ENCODE measurements at regions not wholly inside any gene's neighbourhood (a gene's known extent, or its start where the extent isn't known, plus 50 kb on each side); places are given as distances from the start of the nearest gene placed in this dataset.

GRCh38 chr20:6298049-6298448, 175.2 kb upstream of the FERMT1 start:
- DNase-seq (ENCODE audit: low read depth, low spot score) (no peak), ATAC-seq (no peak)
- ChIA-PET CTCF (no interaction called here), POLR2A (no interaction called here), RAD21 (ENCODE audit: low non-redundant PET in 1 of 2, low total read pairs in 2 of 2, uncharacterized antibody in 2 of 2, unreplicated experiment in 2 of 2) (no interaction called here)
- Histone ChIP-seq H3K9me3 (ENCODE audit: control insufficient read depth in 1 of 2, insufficient read depth in 1 of 2, low read depth in 1 of 2, low read length in 2 of 2) (no peaks in the 10 kb centered on the region), H3K4me1 (ENCODE audit: control insufficient read depth in 1 of 2, insufficient read depth in 2 of 2, low read length in 2 of 2) (no peaks in the 10 kb centered on the region), H3K27ac (ENCODE audit: low read depth, low read length) (no peak overlapping the region), H3K4me3 (replicated peaks in 1 of 2; ENCODE audit: low read depth in 1 of 2, low read length in 2 of 2) (no peak overlapping the region), H3K36me3 (ENCODE audit: control insufficient read depth in 1 of 2, insufficient read depth in 2 of 2, low read length in 2 of 2) (no peaks in the 10 kb centered on the region), H3K79me2 (ENCODE audit: insufficient read depth, low read length) (no peaks in the 10 kb centered on the region), H3K9me2 (ENCODE audit: insufficient read depth) (no peaks in the 10 kb centered on the region), H4K20me1 (ENCODE audit: insufficient read depth) (no peaks in the 10 kb centered on the region), H3K9ac (ENCODE audit: low read length) (no peak overlapping the region), H3K27me3 (ENCODE audit: insufficient read depth, low read length) (no peaks in the 10 kb centered on the region), H2AFZ (ENCODE audit: low read depth, low read length, poor library complexity, severe bottlenecking) (no peak overlapping the region), H3K4me2 (ENCODE audit: low read length) (no peak overlapping the region)
- BruUV-seq (replicated peaks) = no TSS peak
- intact Hi-C loops (cut with micrococcal nuclease) = no loop called here
- TF ChIP-seq, protein P1, sequence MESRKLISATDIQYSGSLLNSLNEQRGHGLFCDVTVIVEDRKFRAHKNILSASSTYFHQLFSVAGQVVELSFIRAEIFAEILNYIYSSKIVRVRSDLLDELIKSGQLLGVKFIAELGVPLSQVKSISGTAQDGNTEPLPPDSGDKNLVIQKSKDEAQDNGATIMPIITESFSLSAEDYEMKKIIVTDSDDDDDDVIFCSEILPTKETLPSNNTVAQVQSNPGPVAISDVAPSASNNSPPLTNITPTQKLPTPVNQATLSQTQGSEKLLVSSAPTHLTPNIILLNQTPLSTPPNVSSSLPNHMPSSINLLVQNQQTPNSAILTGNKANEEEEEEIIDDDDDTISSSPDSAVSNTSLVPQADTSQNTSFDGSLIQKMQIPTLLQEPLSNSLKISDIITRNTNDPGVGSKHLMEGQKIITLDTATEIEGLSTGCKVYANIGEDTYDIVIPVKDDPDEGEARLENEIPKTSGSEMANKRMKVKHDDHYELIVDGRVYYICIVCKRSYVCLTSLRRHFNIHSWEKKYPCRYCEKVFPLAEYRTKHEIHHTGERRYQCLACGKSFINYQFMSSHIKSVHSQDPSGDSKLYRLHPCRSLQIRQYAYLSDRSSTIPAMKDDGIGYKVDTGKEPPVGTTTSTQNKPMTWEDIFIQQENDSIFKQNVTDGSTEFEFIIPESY (IDR thresholded peaks at IDR 0.05; ENCODE audit: extremely low read depth, insufficient replicate concordance, low read length) = no peak
- TF ChIP-seq SIN3A (IDR thresholded peaks at IDR 0.05; ENCODE audit: low read depth) (no peak), EZH2 (IDR thresholded peaks at IDR 0.05) (no peak), EZH2phosphoT487 (IDR thresholded peaks at IDR 0.05; ENCODE audit: borderline replicate concordance) (no peak)

DNA sequence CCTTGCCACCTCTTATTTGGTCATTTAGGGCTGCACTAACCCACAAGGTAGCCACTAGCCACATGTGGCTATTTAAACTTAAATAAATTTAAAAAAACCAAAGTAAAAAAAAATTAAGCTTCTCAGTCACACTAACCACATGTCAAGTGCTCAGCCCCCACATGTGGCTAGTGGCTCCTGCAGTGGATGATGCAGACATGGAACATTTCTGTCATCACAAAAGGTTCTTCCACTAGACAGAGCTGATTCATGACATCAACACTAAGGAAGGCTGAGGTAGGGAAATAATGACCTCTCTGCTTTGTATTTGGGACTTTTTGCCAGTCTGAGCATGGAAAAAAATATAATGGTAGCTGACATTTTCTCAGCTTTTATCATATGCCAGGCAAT, 173.0 kb upstream of the FERMT1 start:
- ChIA-PET RAD21 (ENCODE audit: low non-redundant PET in 1 of 2, low total read pairs in 2 of 2, uncharacterized antibody in 2 of 2, unreplicated experiment in 2 of 2) (no interaction called here), CTCF (no interaction called here), POLR2A (no interaction called here)
- H3K9me2 ChIP-seq (ENCODE audit: insufficient read depth) = no peaks in the 10 kb centered on the region
- H3K27me3 ChIP-seq (ENCODE audit: insufficient read depth, low read length) = no peaks in the 10 kb centered on the region
- H3K79me2 ChIP-seq (ENCODE audit: insufficient read depth, low read length) = no peaks in the 10 kb centered on the region
- H3K4me3 ChIP-seq (replicated peaks in 1 of 2; ENCODE audit: low read depth in 1 of 2, low read length in 2 of 2) = no peak overlapping the region
- no peaks in the 10 kb centered on the region for H4K20me1 ChIP-seq (ENCODE audit: insufficient read depth)
- ATAC-seq (no peak), DNase-seq (ENCODE audit: low read depth, low spot score) (no peak)
- intact Hi-C loops (cut with micrococcal nuclease) = no loop called here
- H3K36me3 ChIP-seq (ENCODE audit: control insufficient read depth in 1 of 2, insufficient read depth in 2 of 2, low read length in 2 of 2) = no peaks in the 10 kb centered on the region
- no peak overlapping the region for H3K27ac ChIP-seq (ENCODE audit: low read depth, low read length)
- H3K9ac ChIP-seq (ENCODE audit: low read length) = no peak overlapping the region
- H3K4me1 ChIP-seq (ENCODE audit: control insufficient read depth in 1 of 2, insufficient read depth in 2 of 2, low read length in 2 of 2) = no peaks in the 10 kb centered on the region
- no TSS peak for BruUV-seq (replicated peaks)
- H3K4me2 ChIP-seq (ENCODE audit: low read length) = no peak overlapping the region
- no peaks in the 10 kb centered on the region for H3K9me3 ChIP-seq (ENCODE audit: control insufficient read depth in 1 of 2, insufficient read depth in 1 of 2, low read depth in 1 of 2, low read length in 2 of 2)
- TF ChIP-seq RAD21 (IDR thresholded peaks at IDR 0.05; ENCODE audit: low read depth) (no peak), SRF (IDR thresholded peaks at IDR 0.05; ENCODE audit: low read depth) (no peak)
- no peak overlapping the region for H2AFZ ChIP-seq (ENCODE audit: low read depth, low read length, poor library complexity, severe bottlenecking)

Data from HCT116 (cell line).